Mucosa of rectum (tissue), 2 donors: ENCODE measurements at regions not wholly inside any gene's neighbourhood (a gene's known extent, or its start where the extent isn't known, plus 50 kb on each side); places are given as distances from the start of the nearest gene placed in this dataset.
"Not testable (repeated sequence)": the region's sequence is repeated elsewhere in the genome, so short reads cannot be mapped to it uniquely, and the experiment has no call there.

ENCODE experiments used
- H3K27ac ChIP-seq, 2 donors: one replicate each; pipeline ENCODE4 v1.7.0; 2013; ENCODE audit warnings: inconsistent platforms in 2 of 2, low read depth in 2 of 2, low read length in 2 of 2
- H3K27me3 ChIP-seq, 2 donors: one replicate each; pipeline ENCODE4 v1.7.0; 2013; ENCODE audit warnings: low read length in 2 of 2; ENCODE audit not compliant: control insufficient read depth in 2 of 2, insufficient read depth in 2 of 2
- H3K36me3 ChIP-seq, 2 donors: one replicate each; pipeline ENCODE4 v1.7.0; 2013; ENCODE audit warnings: low read length in 2 of 2; ENCODE audit not compliant: control insufficient read depth in 2 of 2, insufficient read depth in 2 of 2
- H3K4me1 ChIP-seq, 2 donors: one replicate each; pipeline ENCODE4 v1.7.0; 2013; ENCODE audit warnings: low read length in 2 of 2, mild to moderate bottlenecking in 1 of 2; ENCODE audit not compliant: control insufficient read depth in 2 of 2, insufficient read depth in 2 of 2
- H3K4me3 ChIP-seq, 2 donors: one replicate each; pipeline ENCODE4 v1.7.0; 2013; ENCODE audit warnings: low read length in 2 of 2
- H3K9ac ChIP-seq, 2 donors: one replicate each; pipeline ENCODE4 v1.7.0; 2013; ENCODE audit warnings: low read length in 2 of 2, low read depth in 1 of 2, mild to moderate bottlenecking in 1 of 2
- H3K9me3 ChIP-seq, 2 donors: one replicate each; pipeline ENCODE4 v1.7.0; 2013; ENCODE audit warnings: low read length in 2 of 2; ENCODE audit not compliant: control insufficient read depth in 2 of 2
- donor health status: healthy.
- donor health status: Normal muscosa, but diverticular disease.

- H3K27me3 ChIP-seq, H3K4me3 ChIP-seq, H3K4me1 ChIP-seq, H3K36me3 ChIP-seq, H3K9ac ChIP-seq, H3K27ac ChIP-seq, H3K9me3 ChIP-seq: not testable (repeated sequence)
Observed at GRCh38 chr13:71183352-71183751, 683.7 kb downstream of the DACH1 start.

GRCh38 chr13:71171740-71172139, 695.3 kb downstream of the DACH1 start:
- H3K9ac ChIP-seq = no peak overlapping the region
- no peak overlapping the region for H3K4me3 ChIP-seq

GRCh38 chr13:71169180-71169579, 697.8 kb downstream of the DACH1 start:
- H3K9ac ChIP-seq = no peak overlapping the region
- H3K36me3 ChIP-seq = no peaks in the 10 kb centered on the region
- H3K27me3 ChIP-seq = no peaks in the 10 kb centered on the region
- H3K4me3 ChIP-seq = no peak overlapping the region
- no peaks in the 10 kb centered on the region for H3K4me1 ChIP-seq
- no peak overlapping the region for H3K27ac ChIP-seq
- H3K9me3 ChIP-seq = no peaks in the 10 kb centered on the region

More at GRCh38 chr13:71171740-71172139, 695.3 kb downstream of the DACH1 start:
- Histone ChIP-seq H3K27me3 (no peaks in the 10 kb centered on the region), H3K4me1 (no peaks in the 10 kb centered on the region), H3K9me3 (no peaks in the 10 kb centered on the region), H3K27ac (no peak overlapping the region), H3K36me3 (no peaks in the 10 kb centered on the region)

GRCh38 chr13:71156550-71156949, 710.5 kb downstream of the DACH1 start:
- Histone ChIP-seq H3K36me3 (no peaks in the 10 kb centered on the region), H3K9me3 (no peaks in the 10 kb centered on the region), H3K27ac (no peak overlapping the region), H3K4me1 (no peaks in the 10 kb centered on the region), H3K4me3 (no peak overlapping the region), H3K27me3 (no peaks in the 10 kb centered on the region), H3K9ac (no peak overlapping the region)

GRCh38 chr13:71149498-71150363, 717.3 kb downstream of the DACH1 start:
- H3K4me3 ChIP-seq = no peak overlapping the region

GRCh38 chr13:71149046-71149445, 718.0 kb downstream of the DACH1 start:
- Histone ChIP-seq H3K4me1 (no peaks in the 10 kb centered on the region), H3K27ac (no peak overlapping the region), H3K4me3 (no peak overlapping the region), H3K27me3 (no peaks in the 10 kb centered on the region), H3K9me3 (no peaks in the 10 kb centered on the region), H3K36me3 (no peaks in the 10 kb centered on the region), H3K9ac (no peak overlapping the region)

More at GRCh38 chr13:71149498-71150363, 717.3 kb downstream of the DACH1 start:
- no peaks in the 10 kb centered on the region for H3K27me3 ChIP-seq
- no peak overlapping the region for H3K27ac ChIP-seq
- no peaks in the 10 kb centered on the region for H3K36me3 ChIP-seq
- H3K9me3 ChIP-seq = no peaks in the 10 kb centered on the region
- H3K9ac ChIP-seq = no peak overlapping the region
- H3K4me1 ChIP-seq = no peaks in the 10 kb centered on the region

- Histone ChIP-seq H3K27ac (no peak overlapping the region), H3K9ac (no peak overlapping the region), H3K36me3 (no peaks in the 10 kb centered on the region), H3K9me3 (no peaks in the 10 kb centered on the region), H3K27me3 (no peaks in the 10 kb centered on the region), H3K4me3 (no peak overlapping the region), H3K4me1 (no peaks in the 10 kb centered on the region)
Observed at GRCh38 chr13:71148396-71148795, 718.6 kb downstream of the DACH1 start.

GRCh38 chr13:71144883-71145282, 722.1 kb downstream of the DACH1 start:
- Histone ChIP-seq H3K27ac (no peak overlapping the region), H3K36me3 (no peaks in the 10 kb centered on the region), H3K9me3 (no peaks in the 10 kb centered on the region), H3K4me3 (no peak overlapping the region), H3K4me1 (no peaks in the 10 kb centered on the region), H3K27me3 (no peaks in the 10 kb centered on the region), H3K9ac (no peak overlapping the region)

- Histone ChIP-seq H3K9me3 (no peaks in the 10 kb centered on the region), H3K4me3 (no peak overlapping the region), H3K4me1 (no peaks in the 10 kb centered on the region), H3K9ac (no peak overlapping the region), H3K36me3 (no peaks in the 10 kb centered on the region), H3K27ac (no peak overlapping the region), H3K27me3 (no peaks in the 10 kb centered on the region)
Observed at GRCh38 chr13:71137101-71137500, 729.9 kb downstream of the DACH1 start.

- Histone ChIP-seq H3K27me3 (no peaks in the 10 kb centered on the region), H3K27ac (no peak overlapping the region), H3K9me3 (no peaks in the 10 kb centered on the region), H3K36me3 (no peaks in the 10 kb centered on the region), H3K4me3 (no peak overlapping the region), H3K9ac (no peak overlapping the region), H3K4me1 (no peaks in the 10 kb centered on the region)
Observed at GRCh38 chr13:71124230-71124629, 742.8 kb downstream of the DACH1 start.
